Suprapubic skin (tissue), 4 donors: ENCODE measurements at regions not wholly inside any gene's neighbourhood (a gene's known extent, or its start where the extent isn't known, plus 50 kb on each side); places are given as distances from the start of the nearest gene placed in this dataset.

Experiments used
- DNase-seq, 2 donors: peaks; one replicate each; pipeline ENCODE4 v3.0.0-alpha.2; 2019; ENCODE audit warnings: low spot score in 2 of 2
- H3K27ac ChIP-seq: fragments of 200-600 bp; sonication (generic); one replicate; pipeline ENCODE4 v1.5.1; 2019
- H3K27me3 ChIP-seq: fragments of 200-600 bp; sonication (generic); one replicate; pipeline ENCODE4 v1.5.1; 2019
- H3K36me3 ChIP-seq: fragments of 200-600 bp; sonication (generic); one replicate; pipeline ENCODE4 v1.5.1; 2019
- H3K4me1 ChIP-seq: fragments of 200-600 bp; sonication (generic); one replicate; pipeline ENCODE4 v1.5.1; 2019
- H3K4me3 ChIP-seq: fragments of 200-600 bp; sonication (generic); one replicate; pipeline ENCODE4 v1.5.1; 2019; ENCODE audit warnings: mild to moderate bottlenecking
- H3K9me3 ChIP-seq: fragments of 200-600 bp; sonication (generic); one replicate; pipeline ENCODE4 v1.5.1; 2019
- EP300 ChIP-seq: sonication (generic); formaldehyde crosslinking; IDR thresholded peaks from one replicate; pipeline ENCODE4 v1.6.1; 2017; ENCODE audit warnings: antibody characterized with exemption
- POLR2A ChIP-seq, 2 donors: fragments of 450-650 bp; IDR thresholded peaks; one replicate each; pipeline ENCODE4 v1.6.1; 2017; ENCODE audit warnings: antibody characterized with exemption in 2 of 2, mild to moderate bottlenecking in 2 of 2, moderate library complexity in 2 of 2
- POLR2AphosphoS5 ChIP-seq, 3 donors: sonication (generic); formaldehyde crosslinking; IDR thresholded peaks; one replicate each; pipeline ENCODE4 v1.6.1; 2017; ENCODE audit warnings: antibody characterized with exemption in 3 of 3
- WGBS: methylation state at CpG from one replicate; pipeline ENCODE4 v1.1.5; 2018; 5-methylcytosine and 5-hydroxymethylcytosine counted together
- TF ChIP-seq, protein P1 (sequence below), 2 donors: fragments of 200-600 bp in 1 of 2; fragments of 450-650 bp in 1 of 2; sonication (generic) in 1 of 2; IDR thresholded peaks; one replicate each; pipeline ENCODE4 v1.5.1; 2016 to 2019; ENCODE audit warnings: antibody characterized with exemption in 2 of 2, mild to moderate bottlenecking in 1 of 2, moderate library complexity in 1 of 2

DNA sequence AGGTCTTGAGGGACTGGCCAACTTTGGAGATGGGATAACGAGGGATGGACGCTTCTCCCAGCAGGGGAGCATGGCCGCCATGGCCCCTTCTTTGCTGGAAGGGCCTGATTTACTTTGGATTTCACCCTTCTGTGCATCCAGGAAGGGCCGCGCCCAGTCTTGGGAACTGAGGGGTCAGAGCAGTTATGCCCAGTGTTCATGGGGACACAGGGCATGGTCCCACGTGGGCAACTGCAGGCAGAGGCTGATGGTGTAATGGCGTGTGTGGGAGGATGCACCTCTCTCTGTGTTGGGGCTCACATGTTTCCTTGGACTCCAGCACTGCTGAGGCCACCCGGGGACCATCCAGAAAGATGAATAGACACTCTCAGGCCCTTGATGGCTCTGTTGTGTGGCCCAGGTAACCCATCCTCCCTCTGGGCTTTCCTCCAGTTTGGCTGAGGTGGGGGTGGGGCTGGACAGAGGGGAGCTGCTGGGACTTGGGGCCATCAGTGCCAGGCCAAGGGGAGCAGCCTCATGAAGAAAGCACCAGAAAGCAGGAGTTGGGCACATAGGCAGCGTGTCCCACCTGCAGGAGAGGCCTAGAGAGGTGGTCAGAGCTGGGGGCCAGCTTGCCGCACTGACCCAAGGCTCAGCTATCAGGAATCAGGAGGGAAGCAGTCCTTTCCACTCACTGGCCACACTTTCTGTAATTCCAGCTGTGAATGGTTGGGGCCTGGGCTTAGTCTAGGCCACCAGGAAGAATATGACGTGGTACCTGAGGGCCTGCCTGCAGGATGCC is 1033.9 kb downstream of the TBC1D22A start:
- WGBS: 96% methylated on average over 8 of the region's 11 CpGs
- TF ChIP-seq POLR2A (IDR thresholded peaks at IDR 0.05) (no peak), EP300 (no peak), POLR2AphosphoS5 (IDR thresholded peaks at IDR 0.05) (no peak)
- TF ChIP-seq, protein P1, sequence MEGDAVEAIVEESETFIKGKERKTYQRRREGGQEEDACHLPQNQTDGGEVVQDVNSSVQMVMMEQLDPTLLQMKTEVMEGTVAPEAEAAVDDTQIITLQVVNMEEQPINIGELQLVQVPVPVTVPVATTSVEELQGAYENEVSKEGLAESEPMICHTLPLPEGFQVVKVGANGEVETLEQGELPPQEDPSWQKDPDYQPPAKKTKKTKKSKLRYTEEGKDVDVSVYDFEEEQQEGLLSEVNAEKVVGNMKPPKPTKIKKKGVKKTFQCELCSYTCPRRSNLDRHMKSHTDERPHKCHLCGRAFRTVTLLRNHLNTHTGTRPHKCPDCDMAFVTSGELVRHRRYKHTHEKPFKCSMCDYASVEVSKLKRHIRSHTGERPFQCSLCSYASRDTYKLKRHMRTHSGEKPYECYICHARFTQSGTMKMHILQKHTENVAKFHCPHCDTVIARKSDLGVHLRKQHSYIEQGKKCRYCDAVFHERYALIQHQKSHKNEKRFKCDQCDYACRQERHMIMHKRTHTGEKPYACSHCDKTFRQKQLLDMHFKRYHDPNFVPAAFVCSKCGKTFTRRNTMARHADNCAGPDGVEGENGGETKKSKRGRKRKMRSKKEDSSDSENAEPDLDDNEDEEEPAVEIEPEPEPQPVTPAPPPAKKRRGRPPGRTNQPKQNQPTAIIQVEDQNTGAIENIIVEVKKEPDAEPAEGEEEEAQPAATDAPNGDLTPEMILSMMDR (IDR thresholded peaks at IDR 0.05): no peak
- Histone ChIP-seq H3K36me3 (no peaks in the 10 kb centered on the region), H3K4me1 (no peaks in the 10 kb centered on the region), H3K27ac (no peak overlapping the region), H3K9me3 (no peaks in the 10 kb centered on the region), H3K4me3 (no peak overlapping the region), H3K27me3 (peaks cover under 1% of the 10 kb centered on the region)
- peak in 1 of 2 donors; percentile 57 for DNase-seq

DNA sequence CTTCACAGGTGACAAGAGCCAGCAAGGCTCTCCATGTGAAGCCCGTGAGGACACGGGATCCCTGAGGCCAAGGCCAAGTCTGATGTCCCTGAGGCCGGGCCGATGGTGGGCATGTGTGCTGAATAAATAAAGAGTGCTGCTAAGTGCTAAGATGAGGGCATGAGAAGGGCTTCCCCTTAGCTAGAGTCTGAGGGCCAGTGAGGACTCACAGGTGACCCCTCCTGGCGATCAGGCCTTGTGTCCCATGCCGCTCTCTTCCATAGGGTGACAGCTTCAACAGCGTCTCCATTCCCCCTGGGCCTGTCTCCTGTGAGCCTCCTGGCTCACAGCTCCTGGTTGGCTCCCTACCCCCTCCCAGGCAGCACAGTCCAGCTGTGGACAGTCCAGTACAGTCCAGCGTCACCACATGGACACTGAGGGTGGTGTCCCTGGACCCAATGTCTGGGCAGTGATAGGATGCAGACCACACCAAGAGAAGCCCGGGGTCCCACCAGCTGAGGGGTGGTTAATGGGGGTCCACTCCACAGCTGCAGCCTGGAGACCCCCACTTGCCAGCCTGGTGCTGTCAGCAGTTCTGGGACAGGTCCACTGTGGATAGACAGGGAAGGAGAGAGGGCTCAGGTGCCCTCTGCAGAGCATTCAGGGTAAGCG is 1033.2 kb downstream of the TBC1D22A start:
- Histone ChIP-seq H3K27me3 (no peaks in the 10 kb centered on the region), H3K4me3 (no peak overlapping the region), H3K9me3 (no peaks in the 10 kb centered on the region), H3K4me1 (no peaks in the 10 kb centered on the region), H3K27ac (no peak overlapping the region), H3K36me3 (no peaks in the 10 kb centered on the region)
- DNase-seq: peak in 1 of 2 donors; percentile 61
- TF ChIP-seq POLR2AphosphoS5 (IDR thresholded peaks at IDR 0.05) (no peak), POLR2A (IDR thresholded peaks at IDR 0.05) (no peak), EP300 (no peak)
- TF ChIP-seq, protein P1 (IDR thresholded peaks at IDR 0.05): no peak
- WGBS: 91% methylated on average over 8 of the region's 10 CpGs

DNA sequence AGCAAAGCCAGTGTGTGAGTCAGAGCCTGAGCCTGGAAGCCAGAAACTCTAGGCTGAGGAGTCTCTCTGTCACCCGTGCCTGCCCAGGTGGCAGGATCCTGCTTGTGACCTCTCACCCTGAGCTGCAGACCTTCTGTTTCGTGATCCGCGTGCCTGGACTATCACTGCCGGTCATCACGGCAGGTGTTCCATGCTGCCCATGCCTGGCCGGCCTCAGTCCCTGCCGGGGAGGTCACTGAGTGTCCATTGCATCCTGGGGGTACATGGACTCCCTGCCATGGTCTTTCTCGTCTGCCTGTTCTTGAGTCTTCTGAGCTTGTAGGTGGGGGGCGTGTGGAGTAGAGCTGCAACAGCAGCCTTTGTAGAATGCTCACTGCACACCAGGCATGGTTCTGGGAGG is 1032.4 kb downstream of the TBC1D22A start:
- WGBS: 29% methylated on average over 1 of the region's 10 CpGs

DNA sequence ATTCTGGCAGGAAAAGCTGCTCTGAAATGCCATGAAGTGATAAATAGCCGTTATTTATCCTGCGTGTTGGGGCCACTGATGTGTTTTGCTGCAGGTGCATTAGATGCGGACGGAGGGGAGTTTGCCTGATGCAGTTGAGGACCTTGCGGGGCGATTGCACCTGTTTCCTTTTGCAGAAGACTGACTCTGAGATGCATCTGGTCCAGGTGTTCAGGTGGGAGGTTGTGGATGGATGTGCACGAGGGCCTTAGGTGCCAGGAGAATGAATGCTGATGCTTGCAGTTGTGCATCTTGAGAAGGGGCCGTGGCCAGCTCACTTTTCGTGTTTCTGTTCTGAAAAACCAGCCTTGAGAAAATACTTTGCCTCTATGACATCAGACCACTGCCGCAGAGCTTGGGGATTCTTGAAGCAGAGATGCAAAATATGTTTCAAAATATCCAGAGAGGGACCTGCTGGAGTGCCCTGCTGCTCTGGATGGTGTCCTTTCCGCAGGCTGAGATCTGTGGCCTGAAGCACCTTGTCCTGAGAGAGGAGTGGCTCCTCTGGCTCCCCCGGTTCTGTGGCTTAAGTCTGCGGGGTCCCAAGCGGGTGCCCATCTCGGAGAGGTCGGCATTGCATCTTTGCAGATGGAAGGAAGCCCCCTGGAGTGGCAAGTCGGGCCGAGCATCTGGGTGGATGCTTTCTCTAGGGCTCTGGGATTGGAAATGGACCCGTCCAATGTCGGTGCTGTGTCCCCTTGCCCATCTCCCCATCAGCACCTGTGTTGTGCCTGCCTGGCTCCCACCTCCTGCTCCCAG is 1031.1 kb downstream of the TBC1D22A start:
- H3K27me3 ChIP-seq: no peaks in the 10 kb centered on the region
- WGBS: 86% methylated on average over 20 of the region's 20 CpGs
- DNase-seq: no peak

More for the DNA sequence above, 1032.4 kb downstream of the TBC1D22A start:
- TF ChIP-seq POLR2AphosphoS5 (IDR thresholded peaks at IDR 0.05) (no peak), EP300 (no peak), POLR2A (IDR thresholded peaks at IDR 0.05) (no peak)
- TF ChIP-seq, protein P1 (IDR thresholded peaks at IDR 0.05): no peak
- no peaks in the 10 kb centered on the region for H3K9me3 ChIP-seq
- no peak overlapping the region for H3K27ac ChIP-seq
- no peaks in the 10 kb centered on the region for H3K27me3 ChIP-seq
- no peak overlapping the region for H3K4me3 ChIP-seq
- H3K4me1 ChIP-seq: no peaks in the 10 kb centered on the region
- DNase-seq: peak in 1 of 2 donors; percentile 59
- H3K36me3 ChIP-seq: no peaks in the 10 kb centered on the region

More for the DNA sequence above, 1031.1 kb downstream of the TBC1D22A start:
- TF ChIP-seq POLR2A (IDR thresholded peaks at IDR 0.05) (no peak), POLR2AphosphoS5 (IDR thresholded peaks at IDR 0.05) (no peak), EP300 (no peak)
- TF ChIP-seq, protein P1 (IDR thresholded peaks at IDR 0.05): no peak
- H3K4me3 ChIP-seq: no peak overlapping the region
- H3K9me3 ChIP-seq: no peaks in the 10 kb centered on the region
- no peaks in the 10 kb centered on the region for H3K36me3 ChIP-seq
- H3K4me1 ChIP-seq: no peaks in the 10 kb centered on the region
- H3K27ac ChIP-seq: no peak overlapping the region
